ENCODE measurements at regions not wholly inside any gene's neighbourhood (a gene's known extent, or its start where the extent isn't known, plus 50 kb on each side); places are given as distances from the start of the nearest gene placed in this dataset.
A peak's percentile ranks its signal among the peaks of the same experiment; 100 is the strongest.

DNA sequence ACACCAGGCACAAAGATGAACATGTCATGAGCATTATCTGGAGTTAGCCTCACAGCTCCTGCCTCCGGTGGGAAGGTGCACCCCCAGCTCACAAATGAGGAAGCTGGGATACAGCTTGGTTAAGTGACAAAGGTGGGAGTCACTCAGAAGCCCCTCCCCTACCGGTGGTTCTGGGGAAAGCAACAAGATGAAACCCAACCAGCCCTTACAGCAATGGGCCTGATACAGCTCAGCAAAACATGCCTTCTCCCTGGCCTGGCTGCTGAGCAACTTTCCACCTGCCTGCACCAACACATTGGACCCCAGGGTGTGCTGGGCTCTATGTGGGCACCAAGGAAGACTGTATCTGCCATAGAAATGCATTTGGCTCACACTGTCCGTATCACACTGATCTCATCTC is 113.2 kb downstream of the GYPC start:
- H3K4me1 ChIP-seq (ENCODE audit: control insufficient read depth, low read length): no peaks in the 10 kb centered on the region
- TF ChIP-seq EZH2phosphoT487 (IDR thresholded peaks at IDR 0.05; ENCODE audit: borderline replicate concordance, low read length) (no peak), CTCF (IDR thresholded peaks at IDR 0.05; ENCODE audit: low read depth, low read length, poor library complexity, severe bottlenecking) (peak; percentile 43)

GRCh38 chr2:126770466-126770865 is 114.5 kb downstream of the GYPC start:
- Histone ChIP-seq H3K27me3 (ENCODE audit: control insufficient read depth, low read length) (no peaks in the 10 kb centered on the region), H4K20me1 (ENCODE audit: control insufficient read depth, insufficient read depth, low read depth, low read length) (no peaks in the 10 kb centered on the region), H3K79me2 (ENCODE audit: control insufficient read depth, low read length) (no peaks in the 10 kb centered on the region), H3K4me2 (ENCODE audit: low read length) (no peak overlapping the region), H3F3A (ENCODE audit: control insufficient read depth, insufficient read depth) (no peaks in the 10 kb centered on the region), H3K4me1 (ENCODE audit: control insufficient read depth, low read length) (no peaks in the 10 kb centered on the region), H3K4me3 (ENCODE audit: low read length) (no peak overlapping the region), H3K27ac (ENCODE audit: low read depth, low read length) (no peak overlapping the region), H3K36me3 (ENCODE audit: control insufficient read depth, low read length) (no peaks in the 10 kb centered on the region), H3K9me3 (ENCODE audit: control insufficient read depth, insufficient read depth, low read length) (no peaks in the 10 kb centered on the region), H3K9me2 (replicated peaks; ENCODE audit: control insufficient read depth, low read length) (no peaks in the 10 kb centered on the region)
- TF ChIP-seq EZH2phosphoT487 (IDR thresholded peaks at IDR 0.05; ENCODE audit: borderline replicate concordance, low read length) (no peak), CTCF (IDR thresholded peaks at IDR 0.05; ENCODE audit: low read depth, low read length, poor library complexity, severe bottlenecking) (no peak)

More for the DNA sequence above, 113.2 kb downstream of the GYPC start:
- Histone ChIP-seq H3K4me2 (ENCODE audit: low read length) (no peak overlapping the region), H3K27ac (ENCODE audit: low read depth, low read length) (no peak overlapping the region), H3K4me3 (ENCODE audit: low read length) (no peak overlapping the region), H4K20me1 (ENCODE audit: control insufficient read depth, insufficient read depth, low read depth, low read length) (no peaks in the 10 kb centered on the region), H3K27me3 (ENCODE audit: control insufficient read depth, low read length) (no peaks in the 10 kb centered on the region), H3K79me2 (ENCODE audit: control insufficient read depth, low read length) (no peaks in the 10 kb centered on the region), H3K9me2 (replicated peaks; ENCODE audit: control insufficient read depth, low read length) (no peaks in the 10 kb centered on the region), H3K9me3 (ENCODE audit: control insufficient read depth, insufficient read depth, low read length) (no peaks in the 10 kb centered on the region), H3K36me3 (ENCODE audit: control insufficient read depth, low read length) (no peaks in the 10 kb centered on the region), H3F3A (ENCODE audit: control insufficient read depth, insufficient read depth) (no peaks in the 10 kb centered on the region)

DNA sequence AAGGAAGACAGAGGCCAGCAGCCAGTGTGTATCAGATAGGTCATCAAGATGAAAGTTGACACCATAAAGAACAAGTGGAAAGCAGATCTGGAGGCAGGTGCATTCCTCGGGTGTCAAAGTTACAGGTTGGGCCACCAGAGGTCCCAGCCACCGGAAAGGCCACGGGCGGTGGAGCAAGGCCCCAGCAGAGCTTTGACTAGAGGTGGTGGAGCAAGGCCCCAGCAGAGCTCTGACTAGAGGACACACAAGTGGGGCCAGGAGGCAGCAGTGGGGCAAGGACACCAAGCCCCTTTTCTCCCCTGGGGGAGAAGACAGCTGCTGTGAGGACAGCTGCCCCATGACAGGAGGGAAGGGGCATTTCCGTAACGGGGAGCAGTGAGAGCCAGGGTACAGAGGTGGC is 115.1 kb downstream of the GYPC start:
- H3F3A ChIP-seq (ENCODE audit: control insufficient read depth, insufficient read depth): no peaks in the 10 kb centered on the region
- H3K36me3 ChIP-seq (ENCODE audit: control insufficient read depth, low read length): no peaks in the 10 kb centered on the region
- no peaks in the 10 kb centered on the region for H3K79me2 ChIP-seq (ENCODE audit: control insufficient read depth, low read length)
- no peak overlapping the region for H3K4me3 ChIP-seq (ENCODE audit: low read length)
- H3K4me2 ChIP-seq (ENCODE audit: low read length): no peak overlapping the region
- TF ChIP-seq EZH2phosphoT487 (IDR thresholded peaks at IDR 0.05; ENCODE audit: borderline replicate concordance, low read length) (no peak), CTCF (IDR thresholded peaks at IDR 0.05; ENCODE audit: low read depth, low read length, poor library complexity, severe bottlenecking) (no peak)
- no peaks in the 10 kb centered on the region for H3K4me1 ChIP-seq (ENCODE audit: control insufficient read depth, low read length)
- H4K20me1 ChIP-seq (ENCODE audit: control insufficient read depth, insufficient read depth, low read depth, low read length): no peaks in the 10 kb centered on the region
- H3K27ac ChIP-seq (ENCODE audit: low read depth, low read length): no peak overlapping the region
- peaks cover 2% of the 10 kb centered on the region; the same call in 1 of the 2 replicates for H3K27me3 ChIP-seq (ENCODE audit: control insufficient read depth, low read length)
- no peaks in the 10 kb centered on the region for H3K9me2 ChIP-seq (replicated peaks; ENCODE audit: control insufficient read depth, low read length)
- H3K9me3 ChIP-seq (ENCODE audit: control insufficient read depth, insufficient read depth, low read length): no peaks in the 10 kb centered on the region

Data from DOHH2 (cell line).